D721Med (cell line): ENCODE measurements at regions not wholly inside any gene's neighbourhood (a gene's known extent, or its start where the extent isn't known, plus 50 kb on each side); places are given as distances from the start of the nearest gene placed in this dataset.
"Not testable (repeated sequence)": the region's sequence is repeated elsewhere in the genome, so short reads cannot be mapped to it uniquely, and the experiment has no call there.

Source experiments
- DNase-seq: peaks from one replicate; pipeline ENCODE4 v3.0.0; 2011; ENCODE audit warnings: low spot score; ENCODE audit not compliant: insufficient read length
- FAIRE-seq: peaks from 2 replicates; lab custom pipeline; 2011; peaks lifted over from hg19 to GRCh38; lab: Jason Lieb, UNC
- CTCF ChIP-seq: IDR thresholded peaks from 2 replicates; pipeline ENCODE4 v1.5.1; 2012; ENCODE audit warnings: mild to moderate bottlenecking, control low read depth; ENCODE audit not compliant: insufficient read depth; ENCODE audit errors: missing control alignments

- DNase-seq = no peak
- no peak for FAIRE-seq
- TF ChIP-seq CTCF = no peak
These were observed 124.5 kb upstream of the KCTD7 start for GRCh38 chr7:66504131-66504530.

- no peak for TF ChIP-seq CTCF
- DNase-seq = no peak
- FAIRE-seq = no peak
These were observed 123.7 kb upstream of the KCTD7 start for GRCh38 chr7:66505009-66505408.

- TF ChIP-seq CTCF = no peak
- no peak for DNase-seq
- FAIRE-seq = no peak
These were observed 122.9 kb upstream of the KCTD7 start for GRCh38 chr7:66505531-66506451.

- FAIRE-seq, DNase-seq: not testable (repeated sequence)
These were observed 122.0 kb upstream of the KCTD7 start for GRCh38 chr7:66506703-66507102.

GRCh38 chr7:66507764-66508296 lies 120.9 kb upstream of the KCTD7 start:
- DNase-seq (no peak), FAIRE-seq (no peak)
- TF ChIP-seq CTCF = no peak

- DNase-seq = no peak
- TF ChIP-seq CTCF = no peak
These were observed 120.2 kb upstream of the KCTD7 start for GRCh38 chr7:66508431-66508830.

GRCh38 chr7:66514050-66514449 lies 114.6 kb upstream of the KCTD7 start:
- TF ChIP-seq CTCF = no peak
- no peak for DNase-seq
- FAIRE-seq = no peak

More at GRCh38 chr7:66508431-66508830, 120.2 kb upstream of the KCTD7 start:
- no peak for FAIRE-seq
